HepG2 (cell line): ENCODE measurements at regions not wholly inside any gene's neighbourhood (a gene's known extent, or its start where the extent isn't known, plus 50 kb on each side); places are given as distances from the start of the nearest gene placed in this dataset.
A peak's percentile ranks its signal among the peaks of the same experiment; 100 is the strongest.

ENCODE experiments used
- ATF7 ChIP-seq, 2 experiments: fragments of 450-650 bp in 1 of 2; sonication (generic) in 1 of 2; formaldehyde crosslinking in 1 of 2; IDR thresholded peaks; 2 replicates each; pipeline versions ENCODE4 v1.4.0 to v1.6.1; 2016 to 2020; ENCODE audit warnings: antibody characterized with exemption in 1 of 2, mild to moderate bottlenecking in 1 of 2, missing genetic modification reagents in 1 of 2
- CHD4 ChIP-seq: fragments of 200-600 bp; sonication (generic); IDR thresholded peaks from 2 replicates; pipeline ENCODE4 v1.7.0; 2017; ENCODE audit warnings: mild to moderate bottlenecking, low read length, borderline replicate concordance
- DMAP1 ChIP-seq: IDR thresholded peaks from 2 replicates; pipeline ENCODE4 v1.6.1; 2016
- E2F5 ChIP-seq: sonication (generic); formaldehyde crosslinking; conservative IDR thresholded peaks from 2 replicates; pipeline ENCODE4 v1.4.0; 2020; ENCODE audit warnings: missing genetic modification reagents
- HCFC1 ChIP-seq: fragments of 150-350 bp; IDR thresholded peaks from 2 replicates; pipeline ENCODE4 v1.6.1; 2014; ENCODE audit warnings: low read depth, low read length
- ZBED4 ChIP-seq: sonication (generic); formaldehyde crosslinking; IDR thresholded peaks from 2 replicates; pipeline ENCODE4 v1.4.0; 2020; ENCODE audit warnings: missing genetic modification reagents, borderline replicate concordance
- ZNF10 ChIP-seq: sonication (generic); formaldehyde crosslinking; IDR thresholded peaks from 2 replicates; pipeline ENCODE4 v1.4.0; 2020; ENCODE audit warnings: mild to moderate bottlenecking, low read depth, missing genetic modification reagents, borderline replicate concordance
- ZNF143 ChIP-seq: sonication (generic); formaldehyde crosslinking; IDR thresholded peaks from 2 replicates; pipeline ENCODE4 v1.4.0; 2020; ENCODE audit warnings: missing genetic modification reagents
- ZSCAN21 ChIP-seq: sonication (generic); formaldehyde crosslinking; IDR thresholded peaks from 2 replicates; pipeline ENCODE4 v1.8.0; 2022; ENCODE audit warnings: mild to moderate bottlenecking, missing genetic modification reagents, moderate library complexity, borderline replicate concordance
- TF ChIP-seq, protein P1 (sequence below): sonication (generic); formaldehyde crosslinking; IDR thresholded peaks from 2 replicates; pipeline ENCODE4 v1.4.0; 2020; ENCODE audit warnings: missing genetic modification reagents
- TF ChIP-seq, protein P2 (sequence below): sonication (generic); formaldehyde crosslinking; IDR thresholded peaks from 2 replicates; pipeline ENCODE4 v1.8.1; 2023; ENCODE audit warnings: mild to moderate bottlenecking, inconsistent platforms, moderate library complexity, missing genetic modification reagents, borderline replicate concordance
- TF ChIP-seq, protein P3 (sequence below): sonication (generic); formaldehyde crosslinking; IDR thresholded peaks from 2 replicates; pipeline ENCODE4 v1.9.0; 2021; ENCODE audit warnings: missing genetic modification reagents, borderline replicate concordance
- TF ChIP-seq, protein P4 (sequence below): sonication (generic); formaldehyde crosslinking; IDR thresholded peaks from 2 replicates; pipeline ENCODE4 v1.8.0; 2022; ENCODE audit warnings: missing genetic modification reagents, mild to moderate bottlenecking, moderate library complexity, borderline replicate concordance

GRCh38 chr1:121519042-121519755 lies 334.4 kb downstream of the SRGAP2C start (continued):
- TF ChIP-seq, protein P1, sequence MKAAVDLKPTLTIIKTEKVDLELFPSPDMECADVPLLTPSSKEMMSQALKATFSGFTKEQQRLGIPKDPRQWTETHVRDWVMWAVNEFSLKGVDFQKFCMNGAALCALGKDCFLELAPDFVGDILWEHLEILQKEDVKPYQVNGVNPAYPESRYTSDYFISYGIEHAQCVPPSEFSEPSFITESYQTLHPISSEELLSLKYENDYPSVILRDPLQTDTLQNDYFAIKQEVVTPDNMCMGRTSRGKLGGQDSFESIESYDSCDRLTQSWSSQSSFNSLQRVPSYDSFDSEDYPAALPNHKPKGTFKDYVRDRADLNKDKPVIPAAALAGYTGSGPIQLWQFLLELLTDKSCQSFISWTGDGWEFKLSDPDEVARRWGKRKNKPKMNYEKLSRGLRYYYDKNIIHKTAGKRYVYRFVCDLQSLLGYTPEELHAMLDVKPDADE (CRISPR knock-in tag), result no peak
- no peak for TF ChIP-seq ZNF143
- TF ChIP-seq, protein P2, sequence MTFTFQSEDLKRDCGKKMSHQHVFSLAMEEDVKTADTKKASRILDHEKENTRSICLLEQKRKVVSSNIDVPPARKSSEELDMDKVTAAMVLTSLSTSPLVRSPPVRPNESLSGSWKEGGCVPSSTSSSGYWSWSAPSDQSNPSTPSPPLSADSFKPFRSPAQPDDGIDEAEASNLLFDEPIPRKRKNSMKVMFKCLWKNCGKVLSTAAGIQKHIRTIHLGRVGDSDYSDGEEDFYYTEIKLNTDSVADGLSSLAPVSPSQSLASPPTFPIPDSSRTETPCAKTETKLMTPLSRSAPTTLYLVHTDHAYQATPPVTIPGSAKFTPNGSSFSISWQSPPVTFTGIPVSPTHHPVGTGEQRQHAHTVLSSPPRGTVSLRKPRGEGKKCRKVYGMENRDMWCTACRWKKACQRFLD (CRISPR knock-in tag), result peak; percentile 56; the same call in 1 of the 2 replicates
- no peak for TF ChIP-seq ATF7 (IDR thresholded peaks at IDR 0.05)
- peak; percentile 70; the same call in 1 of the 2 replicates for TF ChIP-seq ATF7 (CRISPR knock-in tag; IDR thresholded peaks at IDR 0.05)
- TF ChIP-seq DMAP1 (CRISPR knock-in tag), result peak; percentile 85; the same call in 1 of the 2 replicates
- TF ChIP-seq, protein P3, sequence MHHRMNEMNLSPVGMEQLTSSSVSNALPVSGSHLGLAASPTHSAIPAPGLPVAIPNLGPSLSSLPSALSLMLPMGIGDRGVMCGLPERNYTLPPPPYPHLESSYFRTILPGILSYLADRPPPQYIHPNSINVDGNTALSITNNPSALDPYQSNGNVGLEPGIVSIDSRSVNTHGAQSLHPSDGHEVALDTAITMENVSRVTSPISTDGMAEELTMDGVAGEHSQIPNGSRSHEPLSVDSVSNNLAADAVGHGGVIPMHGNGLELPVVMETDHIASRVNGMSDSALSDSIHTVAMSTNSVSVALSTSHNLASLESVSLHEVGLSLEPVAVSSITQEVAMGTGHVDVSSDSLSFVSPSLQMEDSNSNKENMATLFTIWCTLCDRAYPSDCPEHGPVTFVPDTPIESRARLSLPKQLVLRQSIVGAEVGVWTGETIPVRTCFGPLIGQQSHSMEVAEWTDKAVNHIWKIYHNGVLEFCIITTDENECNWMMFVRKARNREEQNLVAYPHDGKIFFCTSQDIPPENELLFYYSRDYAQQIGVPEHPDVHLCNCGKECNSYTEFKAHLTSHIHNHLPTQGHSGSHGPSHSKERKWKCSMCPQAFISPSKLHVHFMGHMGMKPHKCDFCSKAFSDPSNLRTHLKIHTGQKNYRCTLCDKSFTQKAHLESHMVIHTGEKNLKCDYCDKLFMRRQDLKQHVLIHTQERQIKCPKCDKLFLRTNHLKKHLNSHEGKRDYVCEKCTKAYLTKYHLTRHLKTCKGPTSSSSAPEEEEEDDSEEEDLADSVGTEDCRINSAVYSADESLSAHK (CRISPR knock-in tag), result no peak
- no peak for TF ChIP-seq CHD4
- TF ChIP-seq HCFC1, result no peak
- no peak for TF ChIP-seq ZNF10
- TF ChIP-seq E2F5 (CRISPR knock-in tag), result 0 out of 2 replicates have a peak, but pooled peaks have one; percentile 27
- peak; percentile 74 for TF ChIP-seq ZSCAN21
- TF ChIP-seq ZBED4 (CRISPR knock-in tag), result no peak
- TF ChIP-seq, protein P4, sequence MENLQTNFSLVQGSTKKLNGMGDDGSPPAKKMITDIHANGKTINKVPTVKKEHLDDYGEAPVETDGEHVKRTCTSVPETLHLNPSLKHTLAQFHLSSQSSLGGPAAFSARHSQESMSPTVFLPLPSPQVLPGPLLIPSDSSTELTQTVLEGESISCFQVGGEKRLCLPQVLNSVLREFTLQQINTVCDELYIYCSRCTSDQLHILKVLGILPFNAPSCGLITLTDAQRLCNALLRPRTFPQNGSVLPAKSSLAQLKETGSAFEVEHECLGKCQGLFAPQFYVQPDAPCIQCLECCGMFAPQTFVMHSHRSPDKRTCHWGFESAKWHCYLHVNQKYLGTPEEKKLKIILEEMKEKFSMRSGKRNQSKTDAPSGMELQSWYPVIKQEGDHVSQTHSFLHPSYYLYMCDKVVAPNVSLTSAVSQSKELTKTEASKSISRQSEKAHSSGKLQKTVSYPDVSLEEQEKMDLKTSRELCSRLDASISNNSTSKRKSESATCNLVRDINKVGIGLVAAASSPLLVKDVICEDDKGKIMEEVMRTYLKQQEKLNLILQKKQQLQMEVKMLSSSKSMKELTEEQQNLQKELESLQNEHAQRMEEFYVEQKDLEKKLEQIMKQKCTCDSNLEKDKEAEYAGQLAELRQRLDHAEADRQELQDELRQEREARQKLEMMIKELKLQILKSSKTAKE, result no peak; the same call in 1 of the 2 replicates
